Uterus (tissue), 2 donors: ENCODE measurements at regions not wholly inside any gene's neighbourhood (a gene's known extent, or its start where the extent isn't known, plus 50 kb on each side); places are given as distances from the start of the nearest gene placed in this dataset.

Experiments
- CTCF ChIP-seq, 4 experiments: fragments of 200-600 bp in 2 of 4; fragments of 450-650 bp in 2 of 4; sonication (generic) in 2 of 4; IDR thresholded peaks; one replicate each; pipeline ENCODE4 v1.5.1; 2016 to 2019; ENCODE audit warnings: antibody characterized with exemption in 4 of 4, mild to moderate bottlenecking in 2 of 4, moderate library complexity in 1 of 4
- POLR2A ChIP-seq, 2 donors: fragments of 450-650 bp; IDR thresholded peaks; one replicate each; pipeline ENCODE4 v1.6.1; 2016; ENCODE audit warnings: antibody characterized with exemption in 2 of 2, mild to moderate bottlenecking in 1 of 2, moderate library complexity in 1 of 2

DNA sequence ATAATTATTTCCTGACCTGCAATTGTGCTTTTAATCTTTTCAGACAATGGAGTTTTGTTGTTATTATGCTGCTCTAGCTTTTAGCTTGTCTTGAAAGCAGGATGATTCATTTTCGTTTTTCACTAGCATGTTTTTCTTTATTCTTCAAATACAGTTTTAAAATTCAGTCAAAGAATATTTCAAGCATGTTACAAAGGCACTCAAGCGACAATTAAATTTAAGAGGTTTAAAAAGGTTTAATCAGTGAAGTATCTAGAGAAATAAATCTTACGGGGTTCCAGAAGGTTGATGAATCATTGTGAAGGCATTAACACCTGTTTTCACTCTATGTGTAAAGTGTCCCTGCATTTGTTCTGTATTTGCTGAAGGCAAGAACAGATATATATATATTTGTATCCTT, 390.7 kb upstream of the TMEFF2 start:
- TF ChIP-seq CTCF (IDR thresholded peaks at IDR 0.05) (no peak), POLR2A (IDR thresholded peaks at IDR 0.05) (no peak)
